ENCODE measurements at regions not wholly inside any gene's neighbourhood (a gene's known extent, or its start where the extent isn't known, plus 50 kb on each side); places are given as distances from the start of the nearest gene placed in this dataset.
"Not testable (repeated sequence)": the region's sequence is repeated elsewhere in the genome, so short reads cannot be mapped to it uniquely, and the experiment has no call there.

GRCh38 chr6:50369996-50370395 lies 320.3 kb upstream of the DEFB112 start:
- H3K4me3 ChIP-seq = no peak overlapping the region
- H3K36me3 ChIP-seq = no peaks in the 10 kb centered on the region
- DNase-seq = no peak
- intact Hi-C loops (cut with micrococcal nuclease) = no loop called here
- H3K9me3 ChIP-seq (replicated peaks) = peaks cover 11% of the 10 kb centered on the region
- H3K27me3 ChIP-seq (ENCODE audit: low read depth) = no peaks in the 10 kb centered on the region
- no peaks in the 10 kb centered on the region for H3K4me1 ChIP-seq
- H3K27ac ChIP-seq (replicated peaks) = no peak overlapping the region
- TF ChIP-seq, protein P1, sequence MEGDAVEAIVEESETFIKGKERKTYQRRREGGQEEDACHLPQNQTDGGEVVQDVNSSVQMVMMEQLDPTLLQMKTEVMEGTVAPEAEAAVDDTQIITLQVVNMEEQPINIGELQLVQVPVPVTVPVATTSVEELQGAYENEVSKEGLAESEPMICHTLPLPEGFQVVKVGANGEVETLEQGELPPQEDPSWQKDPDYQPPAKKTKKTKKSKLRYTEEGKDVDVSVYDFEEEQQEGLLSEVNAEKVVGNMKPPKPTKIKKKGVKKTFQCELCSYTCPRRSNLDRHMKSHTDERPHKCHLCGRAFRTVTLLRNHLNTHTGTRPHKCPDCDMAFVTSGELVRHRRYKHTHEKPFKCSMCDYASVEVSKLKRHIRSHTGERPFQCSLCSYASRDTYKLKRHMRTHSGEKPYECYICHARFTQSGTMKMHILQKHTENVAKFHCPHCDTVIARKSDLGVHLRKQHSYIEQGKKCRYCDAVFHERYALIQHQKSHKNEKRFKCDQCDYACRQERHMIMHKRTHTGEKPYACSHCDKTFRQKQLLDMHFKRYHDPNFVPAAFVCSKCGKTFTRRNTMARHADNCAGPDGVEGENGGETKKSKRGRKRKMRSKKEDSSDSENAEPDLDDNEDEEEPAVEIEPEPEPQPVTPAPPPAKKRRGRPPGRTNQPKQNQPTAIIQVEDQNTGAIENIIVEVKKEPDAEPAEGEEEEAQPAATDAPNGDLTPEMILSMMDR (IDR thresholded peaks at IDR 0.05; ENCODE audit: borderline replicate concordance) = no peak

- H3K4me1 ChIP-seq = no peaks in the 10 kb centered on the region
- H3K4me3 ChIP-seq = no peak overlapping the region
- intact Hi-C loops (cut with micrococcal nuclease) = no loop called here
- H3K27ac ChIP-seq (replicated peaks) = no peak overlapping the region
- H3K27me3 ChIP-seq (ENCODE audit: low read depth) = no peaks in the 10 kb centered on the region
- no peaks in the 10 kb centered on the region for H3K36me3 ChIP-seq
- TF ChIP-seq, protein P1 (IDR thresholded peaks at IDR 0.05; ENCODE audit: borderline replicate concordance) = no peak
- DNase-seq = no peak
- peaks cover 22% of the 10 kb centered on the region for H3K9me3 ChIP-seq (replicated peaks)
Observed at GRCh38 chr6:50380406-50381098, 330.8 kb upstream of the DEFB112 start.

DNA sequence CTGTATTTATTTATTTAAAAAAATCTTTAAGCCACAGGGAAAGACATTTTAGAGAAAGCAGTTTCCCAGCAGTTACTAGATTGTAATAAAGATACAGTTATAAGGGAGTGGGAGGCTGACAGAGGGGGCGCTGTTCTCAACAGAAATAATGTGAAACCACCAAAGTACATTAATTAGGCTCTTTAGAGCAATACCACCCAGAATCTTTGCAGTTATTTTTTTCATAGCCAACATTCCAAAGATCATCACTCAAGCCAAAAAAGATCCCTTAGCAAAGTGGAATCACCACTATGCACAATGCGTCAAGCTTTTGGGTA lies 331.3 kb upstream of the DEFB112 start:
- H3K27me3 ChIP-seq (ENCODE audit: low read depth) = no peaks in the 10 kb centered on the region
- no peak overlapping the region for H3K27ac ChIP-seq (replicated peaks)
- H3K4me1 ChIP-seq = no peaks in the 10 kb centered on the region
- peaks cover 17% of the 10 kb centered on the region for H3K9me3 ChIP-seq (replicated peaks)
- H3K36me3 ChIP-seq = no peaks in the 10 kb centered on the region
- no peak for DNase-seq
- intact Hi-C loops (cut with micrococcal nuclease) = no loop called here
- TF ChIP-seq, protein P1 (IDR thresholded peaks at IDR 0.05; ENCODE audit: borderline replicate concordance) = no peak
- no peak overlapping the region for H3K4me3 ChIP-seq

DNA sequence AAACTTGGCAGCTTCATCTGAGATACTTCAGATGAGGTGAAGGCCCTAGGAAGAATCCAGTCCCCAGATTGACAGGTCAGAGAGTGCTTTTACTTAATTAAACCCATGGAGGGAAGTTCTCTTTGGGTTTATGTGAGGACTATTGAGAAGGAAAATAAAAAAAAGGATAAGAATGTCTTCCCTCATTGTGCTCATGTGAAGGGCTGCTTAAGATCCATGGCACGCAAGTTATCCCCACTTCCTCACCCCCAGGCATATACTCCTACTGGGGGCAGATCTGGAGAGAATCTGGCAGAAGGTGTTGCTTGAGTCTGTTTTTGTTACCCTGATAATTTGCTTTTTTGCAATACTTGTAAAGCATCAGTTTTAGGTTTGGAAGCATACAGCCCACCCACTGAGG lies 322.9 kb upstream of the TFAP2D start:
- Histone ChIP-seq H3K4me3 (no peak overlapping the region), H3K27me3 (ENCODE audit: low read depth) (no peaks in the 10 kb centered on the region), H3K9me3 (replicated peaks) (no peaks in the 10 kb centered on the region), H3K27ac (replicated peaks) (no peak overlapping the region), H3K4me1 (no peaks in the 10 kb centered on the region), H3K36me3 (no peaks in the 10 kb centered on the region)
- intact Hi-C loops (cut with micrococcal nuclease) = no loop called here
- TF ChIP-seq, protein P1 (IDR thresholded peaks at IDR 0.05; ENCODE audit: borderline replicate concordance) = no peak
- no peak for DNase-seq

- H3K4me1 ChIP-seq; DNase-seq; H3K4me3 ChIP-seq; H3K9me3 ChIP-seq (replicated peaks); H3K36me3 ChIP-seq; H3K27me3 ChIP-seq (ENCODE audit: low read depth); H3K27ac ChIP-seq (replicated peaks); intact Hi-C loops (cut with micrococcal nuclease): not testable (repeated sequence)
Observed at GRCh38 chr6:50394139-50394538, 319.2 kb upstream of the TFAP2D start.

DNA sequence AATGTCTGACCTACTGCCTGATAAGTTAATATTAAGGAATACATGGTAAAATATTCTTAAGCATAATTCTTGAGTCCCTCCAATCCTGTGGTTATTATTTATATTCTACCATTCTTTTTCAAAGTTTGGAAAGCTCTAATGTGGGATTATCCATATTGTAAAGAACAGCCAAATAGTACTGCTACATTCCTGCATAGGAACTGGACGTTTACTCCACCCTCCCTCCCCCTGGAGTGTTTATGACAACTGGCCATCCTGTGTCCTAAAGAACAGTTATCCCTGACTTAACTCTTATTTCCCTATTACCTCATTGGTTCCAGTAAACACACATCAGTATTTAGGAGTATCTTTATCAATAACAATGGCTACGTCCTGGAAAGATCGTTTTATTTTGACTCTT lies 308.7 kb upstream of the TFAP2D start:
- TF ChIP-seq, protein P1 (IDR thresholded peaks at IDR 0.05; ENCODE audit: borderline replicate concordance) = no peak
- intact Hi-C loops (cut with micrococcal nuclease) = no loop called here

More for the DNA sequence above, 308.7 kb upstream of the TFAP2D start:
- H3K27ac ChIP-seq (replicated peaks) = no peak overlapping the region
- H3K9me3 ChIP-seq (replicated peaks) = no peaks in the 10 kb centered on the region
- no peak for DNase-seq
- H3K4me1 ChIP-seq = no peaks in the 10 kb centered on the region
- no peaks in the 10 kb centered on the region for H3K27me3 ChIP-seq (ENCODE audit: low read depth)
- no peaks in the 10 kb centered on the region for H3K36me3 ChIP-seq
- H3K4me3 ChIP-seq = no peak overlapping the region
